HCT116 (cell line): ENCODE measurements at regions not wholly inside any gene's neighbourhood (a gene's known extent, or its start where the extent isn't known, plus 50 kb on each side); places are given as distances from the start of the nearest gene placed in this dataset.

Source experiments
- ATAC-seq: fragments of 200-7000 bp; cut with Tn5 transposase; 2 replicates; pipeline ENCODE4 v1.9.1; 2020; ENCODE audit warnings: mild to moderate bottlenecking, moderate library complexity
- BruUV-seq: library from RNA; stranded (reverse); fragments of 400-500 nt; replicated peaks from 2 replicates; lab custom pipeline; 2021; lab: Mats Ljungman, UMichigan
- CTCF ChIA-PET: fragments of 300-600 bp; sonication (Branson Sonifier 250); formaldehyde crosslinking; loops from one replicate; lab custom pipeline; 2021; ENCODE audit warnings: antibody characterized with exemption; lab: Charles Lee
- POLR2A ChIA-PET: fragments of 300-600, 350-600 bp; sonication (Branson Sonifier 250); formaldehyde crosslinking; loops from one replicate; lab custom pipeline; 2021; ENCODE audit warnings: antibody characterized with exemption; lab: Charles Lee
- RAD21 ChIA-PET, 2 experiments: fragments of 300-600 bp; sonication (Branson Sonifier 250); formaldehyde crosslinking; loops; one replicate each; lab custom pipeline; 2023; ENCODE audit warnings: low total read pairs in 2 of 2; ENCODE audit not compliant: uncharacterized antibody in 2 of 2, unreplicated experiment in 2 of 2, low non-redundant PET in 1 of 2; lab: Charles Lee
- DNase-seq: peaks from one replicate; pipeline ENCODE4 v3.0.0-alpha.2; 2010; ENCODE audit warnings: low read depth, low spot score
- H2AFZ ChIP-seq: fragments of 200-600 bp; shearing (Covaris generic), sonication (generic); 2 replicates; pipeline ENCODE4 v1.6.1; 2017; ENCODE audit warnings: low read depth, mixed run types, mixed read lengths, antibody characterized with exemption, low read length; ENCODE audit not compliant: poor library complexity, severe bottlenecking
- H3K27ac ChIP-seq: 2 replicates; pipeline ENCODE4 v1.5.1; 2012; ENCODE audit warnings: low read depth, low read length
- H3K27me3 ChIP-seq: fragments of 200-600 bp; sonication (generic); 2 replicates; pipeline ENCODE4 v1.6.1; 2016; ENCODE audit warnings: mixed run types, low read length, mixed read lengths; ENCODE audit not compliant: insufficient read depth
- H3K36me3 ChIP-seq, 2 experiments: fragments of 200-500 bp in 1 of 2; fragments of 200-600 bp in 1 of 2; sonication (Bioruptor generic) in 1 of 2; sonication (generic) in 1 of 2; 2 replicates each; pipeline versions ENCODE4 v1.5.1 to v1.6.1; 2014 to 2016; ENCODE audit warnings: low read length in 2 of 2, inconsistent platforms in 1 of 2, mixed read lengths in 1 of 2, mixed run types in 1 of 2; ENCODE audit not compliant: insufficient read depth in 2 of 2, control insufficient read depth in 1 of 2
- H3K4me1 ChIP-seq, 2 experiments: fragments of 200-600 bp in 1 of 2; sonication (generic) in 1 of 2; 2 replicates each; pipeline versions ENCODE4 v1.5.1 to v1.6.1; 2012 to 2017; ENCODE audit warnings: low read length in 2 of 2, inconsistent platforms in 1 of 2, mild to moderate bottlenecking in 1 of 2, mixed read lengths in 1 of 2, mixed run types in 1 of 2, moderate library complexity in 1 of 2; ENCODE audit not compliant: insufficient read depth in 2 of 2, control insufficient read depth in 1 of 2
- H3K4me2 ChIP-seq: fragments of 200-600 bp; sonication (generic); 2 replicates; pipeline ENCODE4 v1.6.1; 2017; ENCODE audit warnings: mixed run types, low read length, mixed read lengths
- H3K4me3 ChIP-seq, 2 experiments: fragments of 200-600 bp in 1 of 2; sonication (generic) in 1 of 2; replicated peaks in 1 of 2; 2 replicates each; pipeline ENCODE4 v1.5.1; 2011 to 2016; ENCODE audit warnings: low read length in 2 of 2, control low read depth in 1 of 2, low read depth in 1 of 2, mild to moderate bottlenecking in 1 of 2, mixed read lengths in 1 of 2, mixed run types in 1 of 2
- H3K79me2 ChIP-seq: fragments of 200-600 bp; sonication (generic); 2 replicates; pipeline ENCODE4 v1.6.1; 2017; ENCODE audit warnings: mild to moderate bottlenecking, mixed run types, low read length, moderate library complexity, mixed read lengths; ENCODE audit not compliant: insufficient read depth
- H3K9ac ChIP-seq: fragments of 200-600 bp; sonication (generic); 2 replicates; pipeline ENCODE4 v1.6.1; 2016; ENCODE audit warnings: low read length, mixed read lengths
- H3K9me2 ChIP-seq: fragments of 200-600 bp; sonication (generic), shearing (Covaris generic); 2 replicates; pipeline ENCODE4 v1.6.1; 2017; ENCODE audit warnings: mixed run types, mild to moderate bottlenecking, moderate library complexity; ENCODE audit not compliant: insufficient read depth
- H3K9me3 ChIP-seq, 2 experiments: fragments of 200-500 bp in 1 of 2; fragments of 200-600 bp in 1 of 2; sonication (Bioruptor generic) in 1 of 2; sonication (generic) in 1 of 2; 2 replicates each; pipeline ENCODE4 v1.6.1; 2014 to 2017; ENCODE audit warnings: low read length in 2 of 2, mixed read lengths in 2 of 2, inconsistent platforms in 1 of 2, low read depth in 1 of 2, mild to moderate bottlenecking in 1 of 2, mixed run types in 1 of 2, moderate library complexity in 1 of 2; ENCODE audit not compliant: control insufficient read depth in 1 of 2, insufficient read depth in 1 of 2
- H4K20me1 ChIP-seq: fragments of 200-600 bp; sonication (generic), shearing (Covaris generic); 2 replicates; pipeline ENCODE4 v1.6.1; 2017; ENCODE audit warnings: mixed run types, mild to moderate bottlenecking, moderate library complexity; ENCODE audit not compliant: insufficient read depth
- ATF3 ChIP-seq: IDR thresholded peaks from 2 replicates; pipeline ENCODE4 v1.6.1; 2012
- CEBPB ChIP-seq: IDR thresholded peaks from 2 replicates; pipeline ENCODE4 v1.6.1; 2012; ENCODE audit warnings: low read depth
- CTCF ChIP-seq, 3 experiments: fragments of 200-600 bp in 1 of 3; sonication (generic) in 1 of 3; IDR thresholded peaks in 2 of 3; conservative IDR thresholded peaks in 1 of 3; 2 replicates each; pipeline ENCODE4 v1.5.1; 2012 to 2017; ENCODE audit warnings: low read depth in 2 of 3, low read length in 2 of 3, antibody characterized with exemption in 1 of 3, borderline replicate concordance in 1 of 3, control low read depth in 1 of 3, mild to moderate bottlenecking in 1 of 3, mixed read lengths in 1 of 3, mixed run types in 1 of 3, moderate library complexity in 1 of 3; ENCODE audit not compliant: insufficient read depth in 1 of 3
- FOSL1 ChIP-seq: IDR thresholded peaks from 2 replicates; pipeline ENCODE4 v1.6.1; 2012; ENCODE audit warnings: low read depth
- MAX ChIP-seq: IDR thresholded peaks from 2 replicates; pipeline ENCODE4 v1.6.1; 2012
- POLR2A ChIP-seq: IDR thresholded peaks from 2 replicates; pipeline ENCODE4 v1.7.0; 2011; ENCODE audit warnings: borderline replicate concordance; ENCODE audit not compliant: insufficient read depth, insufficient read length; ENCODE audit errors: extremely low read depth
- POLR2AphosphoS5 ChIP-seq: IDR thresholded peaks from 2 replicates; pipeline ENCODE4 v1.6.1; 2011; ENCODE audit warnings: mild to moderate bottlenecking, low read depth, low read length, moderate library complexity
- RAD21 ChIP-seq: IDR thresholded peaks from 2 replicates; pipeline ENCODE4 v1.6.1; 2012; ENCODE audit warnings: low read depth, mild to moderate bottlenecking
- REST ChIP-seq: IDR thresholded peaks from 2 replicates; pipeline ENCODE4 v1.6.1; 2012; ENCODE audit warnings: low read depth
- SIN3A ChIP-seq: IDR thresholded peaks from 2 replicates; pipeline ENCODE4 v1.6.1; 2012; ENCODE audit warnings: low read depth
- SRF ChIP-seq: IDR thresholded peaks from 2 replicates; pipeline ENCODE4 v1.6.1; 2012; ENCODE audit warnings: low read depth
- YY1 ChIP-seq: IDR thresholded peaks from 2 replicates; pipeline ENCODE4 v1.6.1; 2011; ENCODE audit warnings: low read length, low read depth, moderate library complexity, mild to moderate bottlenecking; ENCODE audit not compliant: insufficient replicate concordance; ENCODE audit errors: extremely low read depth
- ZBTB33 ChIP-seq: IDR thresholded peaks from 2 replicates; pipeline ENCODE4 v1.6.1; 2011; ENCODE audit warnings: mild to moderate bottlenecking, low read length, moderate library complexity; ENCODE audit not compliant: insufficient replicate concordance; ENCODE audit errors: extremely low read depth
- ZFX ChIP-seq: fragments of 450-650 bp; IDR thresholded peaks from 2 replicates; pipeline ENCODE4 v1.6.1; 2017
- ZNF274 ChIP-seq: fragments of 200-500 bp; sonication (Bioruptor generic); IDR thresholded peaks from 2 replicates; pipeline ENCODE4 v1.6.1; 2014; ENCODE audit warnings: mild to moderate bottlenecking, low read depth, low read length, inconsistent platforms
- intact Hi-C: fragments of 100-400 bp; cut with micrococcal nuclease; formaldehyde crosslinking; loops from 2 replicates; pipeline ENCODE4 v1.10.0; 2022

- TF ChIP-seq POLR2AphosphoS5 (no peak), ZFX (no peak), RAD21 (no peak), SRF (no peak), SIN3A (no peak), MAX (no peak), FOSL1 (no peak), ZBTB33 (no peak), REST (no peak), ZNF274 (no peak), CEBPB (no peak), YY1 (no peak), CTCF (IDR thresholded peaks at IDR 0.05 in 2 of 3, conservative IDR thresholded peaks at IDR 0.05 in 1 of 3; ENCODE audit: borderline replicate concordance in 1 of 3, insufficient read depth in 1 of 3, low read depth in 2 of 3, low read length in 2 of 3) (no peak), POLR2A (no peak), ATF3 (no peak)
- no TSS peak for BruUV-seq
- ChIA-PET CTCF (no interaction called here), RAD21 (no interaction called here), POLR2A (no interaction called here)
- H3K9ac ChIP-seq = no peak overlapping the region
- no peaks in the 10 kb centered on the region for H4K20me1 ChIP-seq
- H2AFZ ChIP-seq = no peak overlapping the region
- no peaks in the 10 kb centered on the region for H3K4me1 ChIP-seq
- H3K4me3 ChIP-seq = no peak overlapping the region
- no peaks in the 10 kb centered on the region for H3K9me3 ChIP-seq
- no peaks in the 10 kb centered on the region for H3K36me3 ChIP-seq
- intact Hi-C loops = no loop called here
- no peaks in the 10 kb centered on the region for H3K27me3 ChIP-seq
- no peaks in the 10 kb centered on the region for H3K79me2 ChIP-seq
- H3K4me2 ChIP-seq = no peak overlapping the region
- no peak overlapping the region for H3K27ac ChIP-seq
- H3K9me2 ChIP-seq = no peaks in the 10 kb centered on the region
- DNase-seq (no peak), ATAC-seq (no peak)
Measured at GRCh38 chr13:74278901-74279300, 144.7 kb upstream of the KLF12 start.
